Posterior cingulate gyrus (tissue), 11 donors: ENCODE measurements at regions not wholly inside any gene's neighbourhood (a gene's known extent, or its start where the extent isn't known, plus 50 kb on each side); places are given as distances from the start of the nearest gene placed in this dataset.
"Not testable (repeated sequence)": the region's sequence is repeated elsewhere in the genome, so short reads cannot be mapped to it uniquely, and the experiment has no call there.

ENCODE experiments used
- DNase-seq, 10 donors: peaks; one replicate each; pipeline versions ENCODE4 v3.0.0 to v3.0.0-alpha.2; 2020 to 2021; ENCODE audit warnings: mixed read lengths in 3 of 10
- intact Hi-C: fragments of 100-400 bp; cut with DNase I; formaldehyde crosslinking; loops from one replicate; pipeline ENCODE4 v1.15.1; 2023

DNA sequence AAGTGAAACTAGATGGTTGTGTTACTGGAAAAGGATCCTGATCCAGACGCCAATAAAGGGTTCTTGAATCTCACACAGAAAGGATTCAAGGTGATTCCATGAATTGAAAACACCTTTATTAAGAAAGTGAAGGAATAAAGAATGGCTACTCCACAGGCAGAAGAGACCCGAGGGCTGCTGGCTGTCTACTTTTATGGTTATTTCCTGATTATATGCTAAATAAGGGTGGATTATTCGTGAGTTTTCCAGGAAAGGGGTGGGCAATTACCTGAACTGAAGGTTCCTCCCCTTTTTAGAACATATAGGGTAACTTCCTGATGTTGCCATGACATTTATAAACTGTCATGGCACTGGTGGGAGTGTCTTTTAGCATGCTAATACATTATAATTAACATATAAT lies 50.9 kb upstream of the WARS2 start:
- intact Hi-C loops, result no loop called here
- DNase-seq, result no peak

DNA sequence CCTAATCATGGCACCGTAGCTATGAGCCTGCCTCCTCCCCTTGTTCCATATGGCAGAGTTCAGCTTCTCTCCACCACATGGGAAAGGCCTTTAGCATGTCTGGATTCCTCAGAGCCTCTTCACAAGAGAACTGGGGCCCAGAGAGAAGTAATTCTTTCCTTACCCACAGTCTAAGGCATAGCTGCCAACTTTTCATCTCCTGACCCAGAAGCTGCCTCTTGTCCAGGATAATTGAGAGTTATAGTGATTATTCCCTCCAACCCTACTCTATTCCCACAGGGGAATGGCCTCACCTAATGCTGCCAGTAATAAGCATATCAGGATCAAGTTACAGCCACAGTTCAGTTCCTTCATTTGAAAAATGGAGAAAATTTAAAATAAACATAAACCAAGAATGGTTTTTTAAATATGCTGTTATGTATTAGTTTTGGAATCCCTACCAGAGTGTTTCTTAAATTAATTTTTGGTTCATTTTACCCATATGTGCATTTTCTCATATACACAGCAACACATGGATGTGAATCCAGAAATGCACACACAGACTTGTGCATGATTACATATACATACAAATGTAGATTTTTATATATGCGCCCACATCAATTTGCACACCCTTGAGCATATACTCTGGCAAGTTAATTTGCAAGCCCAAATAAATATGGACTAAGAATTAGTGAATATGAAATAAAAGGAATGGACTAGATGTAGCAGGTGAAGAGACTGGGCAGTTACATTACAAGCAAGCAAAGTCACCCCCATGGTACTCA lies 63.9 kb upstream of the WARS2 start:
- intact Hi-C loops, result no loop called here
- DNase-seq, result no peak

DNA sequence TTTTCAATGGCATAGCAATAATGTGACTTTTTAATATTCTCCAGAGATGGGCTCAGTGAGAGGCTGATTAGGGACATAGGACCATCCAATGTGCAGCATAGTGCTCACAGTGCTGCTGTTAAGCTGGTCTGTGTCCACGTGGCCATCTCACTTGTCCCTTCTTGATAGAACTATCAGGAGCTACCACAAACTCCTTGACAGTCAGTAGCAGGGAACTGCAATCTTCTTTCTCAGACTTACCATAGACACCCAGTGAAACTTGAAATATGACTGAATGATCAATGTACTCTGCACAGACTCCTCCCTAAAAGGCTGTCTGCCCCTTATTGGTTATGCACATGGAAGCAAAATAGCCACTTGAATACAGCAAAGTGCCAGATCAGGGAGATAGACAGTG lies 64.5 kb upstream of the WARS2 start:
- no peak for DNase-seq

DNA sequence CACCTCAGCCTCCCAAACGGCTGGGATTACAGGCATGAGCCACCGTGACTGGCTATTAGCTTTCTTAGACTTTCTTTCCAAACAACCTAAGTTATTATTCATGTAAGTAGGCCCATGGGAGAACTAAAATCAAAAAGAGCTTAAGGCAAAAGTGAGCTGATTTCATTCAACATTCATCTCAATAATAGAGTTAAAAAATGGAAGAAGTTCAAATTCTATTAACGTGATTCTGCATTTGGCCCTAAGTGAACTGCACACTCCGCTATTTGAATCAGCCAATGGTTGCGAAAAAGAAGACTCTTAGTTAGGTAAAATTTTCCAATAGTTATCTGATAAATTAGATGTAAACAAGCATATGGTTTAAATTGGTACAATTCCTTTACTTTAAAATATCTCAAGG lies 68.6 kb upstream of the WARS2 start:
- intact Hi-C loops, result no loop called here
- no peak for DNase-seq

More for the DNA sequence above, 64.5 kb upstream of the WARS2 start:
- intact Hi-C loops, result no loop called here

DNA sequence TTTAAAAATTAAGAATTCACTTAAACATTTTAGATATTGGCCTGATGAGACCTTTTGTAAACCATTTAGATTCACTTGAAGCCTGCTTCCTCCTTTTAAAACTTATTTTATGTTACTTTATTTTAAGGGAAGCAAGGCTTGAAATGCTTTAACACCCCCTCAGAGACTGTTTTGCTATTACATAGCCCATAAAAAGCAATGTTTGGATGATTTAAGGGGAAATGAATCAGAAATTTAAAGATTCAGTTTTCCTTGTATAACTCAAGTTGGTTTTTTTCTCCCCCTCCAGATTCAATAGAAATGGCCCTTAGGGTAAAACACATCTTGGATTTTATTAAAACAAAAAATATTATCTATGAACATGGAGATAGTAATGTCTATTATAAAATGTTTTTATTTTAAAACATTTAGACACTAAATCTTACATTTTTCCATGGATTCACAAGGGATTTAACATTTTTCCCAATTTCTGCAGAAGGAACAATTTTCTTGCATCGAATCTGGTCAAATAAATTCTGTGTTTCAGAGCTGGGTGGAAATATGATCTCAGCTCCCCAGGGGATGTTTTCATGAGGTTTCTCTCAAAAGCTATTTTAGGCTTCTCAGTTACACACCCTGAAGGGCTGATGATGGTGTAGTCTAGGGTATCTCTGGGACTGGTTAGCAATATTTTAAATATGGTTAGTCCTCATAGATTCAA lies 69.3 kb upstream of the WARS2 start:
- DNase-seq, result no peak
- intact Hi-C loops, result no loop called here

DNA sequence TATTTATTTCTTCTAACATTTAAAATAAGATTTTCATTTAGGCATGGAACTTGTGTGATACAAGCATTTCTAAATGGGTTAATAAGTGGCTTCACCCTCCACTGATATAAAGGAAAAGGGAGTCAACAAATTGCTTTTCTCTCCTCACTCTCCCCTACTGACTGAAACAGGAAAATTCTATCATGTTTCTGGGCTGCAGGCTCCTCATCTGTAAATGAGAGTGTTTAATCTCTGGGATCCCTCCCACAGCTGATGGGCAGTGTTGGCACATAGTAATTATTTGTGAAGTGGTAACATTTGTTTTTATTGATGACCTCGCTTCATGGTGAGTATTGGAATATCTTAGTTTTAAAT lies 69.8 kb upstream of the WARS2 start:
- no peak for DNase-seq
- intact Hi-C loops, result no loop called here

DNA sequence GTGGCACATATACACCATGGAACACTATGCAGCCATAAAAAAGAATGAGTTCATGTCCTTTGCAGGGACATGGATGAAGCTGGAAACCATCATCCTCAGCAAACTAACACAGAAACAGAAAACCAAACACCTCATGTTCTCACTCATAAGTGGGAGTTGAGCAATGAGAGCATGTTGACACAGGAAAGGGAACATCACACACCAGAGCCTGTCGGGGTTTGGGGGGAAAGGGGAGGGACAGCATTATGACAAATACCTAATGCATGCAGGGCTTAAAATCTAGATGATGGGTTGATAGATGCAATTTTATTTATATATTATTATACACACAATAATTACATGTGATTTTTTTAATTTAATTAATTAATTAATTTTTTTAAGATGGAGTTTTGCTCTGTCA lies 72.8 kb upstream of the WARS2 start:
- intact Hi-C loops, DNase-seq: not testable (repeated sequence)

DNA sequence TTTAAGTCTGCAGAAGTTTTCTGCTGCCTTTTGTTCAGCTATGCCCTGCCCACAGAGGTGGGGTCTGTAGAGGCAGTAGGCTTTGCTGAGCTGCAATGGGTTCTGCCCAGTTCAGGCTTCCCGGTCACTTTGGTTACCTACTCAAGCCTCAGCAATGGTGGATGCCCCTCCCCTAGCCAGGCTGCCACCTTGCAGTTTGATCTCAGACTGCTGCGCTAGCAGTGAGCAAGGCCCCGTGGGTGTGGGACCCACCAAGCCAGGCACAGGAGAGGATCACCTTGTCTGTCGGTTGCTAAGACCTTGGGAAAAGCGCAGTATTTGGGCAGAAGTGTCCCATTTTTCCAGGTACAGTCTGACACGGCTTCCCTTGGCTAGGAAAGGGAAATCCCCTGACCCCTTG lies 74.5 kb upstream of the WARS2 start:
- peak in 1 of 10 donors; percentile 75 for DNase-seq
- intact Hi-C loops, result not testable (repeated sequence)

DNA sequence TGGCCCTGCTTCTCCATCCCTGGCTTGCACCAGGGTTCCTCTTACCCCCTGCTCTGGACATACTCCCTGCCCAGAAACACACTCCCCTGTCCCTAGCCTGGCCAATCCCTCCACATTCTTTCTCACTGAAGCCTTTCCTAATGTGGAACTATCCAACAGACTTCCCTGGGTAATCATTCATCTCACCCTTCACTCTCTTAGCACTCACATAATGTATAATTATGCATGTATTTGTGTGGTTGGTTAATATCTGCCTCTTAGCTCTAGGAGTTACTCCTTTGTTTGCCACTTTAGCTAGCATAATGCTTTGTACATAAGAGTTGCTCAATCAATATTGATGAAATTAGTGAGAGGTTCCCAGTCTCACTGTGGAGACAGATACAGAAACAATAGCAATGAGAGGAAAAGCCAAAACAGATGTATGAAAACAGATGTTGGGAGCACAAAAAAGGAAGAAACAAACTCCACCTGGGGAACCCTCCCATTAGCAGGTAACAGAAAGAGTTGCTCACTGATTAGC lies 76.9 kb upstream of the WARS2 start:
- intact Hi-C loops, result no loop called here
- DNase-seq, result no peak

DNA sequence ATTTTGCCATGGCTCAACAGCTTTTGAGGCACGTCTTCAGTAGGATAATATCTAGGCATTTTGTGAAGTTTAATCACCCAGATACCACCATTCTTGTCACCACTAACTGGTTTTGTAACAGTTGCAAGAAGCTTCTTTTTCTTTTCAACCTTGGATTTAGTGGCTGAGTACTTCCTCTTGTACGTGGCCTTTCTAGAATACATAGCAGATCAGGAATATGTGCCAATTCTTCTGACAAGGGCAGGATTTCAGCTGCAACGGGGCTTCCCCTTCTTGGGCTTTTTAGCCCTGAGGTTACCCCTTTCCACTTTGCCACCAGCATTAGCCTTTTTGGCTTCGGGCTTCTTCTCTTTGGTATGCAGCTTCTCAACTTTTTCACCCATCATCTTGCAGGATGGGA lies 79.3 kb upstream of the WARS2 start:
- intact Hi-C loops, result no loop called here
- DNase-seq, result no peak

DNA sequence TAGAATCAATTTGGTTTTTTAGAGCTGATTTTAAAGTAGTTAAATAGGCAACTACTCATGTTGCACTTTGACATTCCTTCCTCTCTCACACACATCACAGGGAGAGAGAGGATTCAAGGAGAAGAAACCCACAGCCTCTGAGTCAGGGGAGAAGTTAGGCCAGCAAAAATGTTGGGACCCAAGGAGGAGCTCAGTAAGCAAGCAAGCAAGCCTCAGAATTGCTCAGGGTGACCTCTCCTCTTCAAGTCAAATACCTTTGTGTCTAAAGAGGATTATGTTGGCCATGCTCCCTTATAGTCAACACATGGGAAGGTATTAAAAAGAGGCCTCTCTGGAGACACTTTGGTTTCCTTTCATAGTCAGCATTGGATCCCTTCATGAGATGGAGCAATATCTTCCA lies 80.5 kb upstream of the WARS2 start:
- DNase-seq, result no peak
- intact Hi-C loops, result no loop called here

DNA sequence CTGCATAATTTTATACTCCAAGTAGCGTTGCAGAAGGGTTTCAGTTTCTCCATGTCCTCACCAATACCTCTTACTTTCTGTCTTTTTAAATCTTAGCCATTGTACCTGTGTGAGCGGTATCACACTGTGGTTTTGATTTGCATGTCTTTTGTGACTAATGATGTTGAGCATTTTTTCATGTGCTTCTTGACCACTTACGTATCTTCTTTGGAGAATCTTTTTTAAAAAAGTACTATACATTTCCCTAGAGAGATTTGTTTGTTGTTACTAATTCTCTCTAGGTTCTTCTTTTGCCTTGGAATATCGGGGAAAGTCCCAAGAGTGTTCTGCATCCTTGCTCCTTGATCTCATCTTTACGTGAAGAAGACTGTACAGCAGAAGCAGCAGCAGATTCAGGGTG lies 81.8 kb upstream of the WARS2 start:
- intact Hi-C loops, result no loop called here
- DNase-seq, result no peak

DNA sequence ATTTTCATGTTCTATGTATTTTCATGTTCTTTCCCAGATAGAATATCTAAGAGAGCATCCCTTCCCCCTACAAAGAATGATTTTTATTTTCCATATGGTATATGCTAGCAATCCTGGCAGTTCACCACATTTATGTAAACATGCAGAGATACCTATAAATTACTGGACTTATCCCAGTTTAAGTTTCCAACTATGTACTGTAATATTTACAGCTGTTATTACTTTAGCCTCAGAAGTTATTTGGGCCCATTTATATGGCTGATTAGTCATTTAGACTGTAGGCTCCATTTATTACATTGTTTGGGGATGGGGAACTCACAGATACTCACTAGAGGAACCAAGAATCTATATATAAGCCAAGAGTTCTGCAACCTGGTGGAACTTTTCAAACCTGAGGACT lies 84.8 kb upstream of the WARS2 start:
- intact Hi-C loops, result no loop called here
- no peak for DNase-seq

DNA sequence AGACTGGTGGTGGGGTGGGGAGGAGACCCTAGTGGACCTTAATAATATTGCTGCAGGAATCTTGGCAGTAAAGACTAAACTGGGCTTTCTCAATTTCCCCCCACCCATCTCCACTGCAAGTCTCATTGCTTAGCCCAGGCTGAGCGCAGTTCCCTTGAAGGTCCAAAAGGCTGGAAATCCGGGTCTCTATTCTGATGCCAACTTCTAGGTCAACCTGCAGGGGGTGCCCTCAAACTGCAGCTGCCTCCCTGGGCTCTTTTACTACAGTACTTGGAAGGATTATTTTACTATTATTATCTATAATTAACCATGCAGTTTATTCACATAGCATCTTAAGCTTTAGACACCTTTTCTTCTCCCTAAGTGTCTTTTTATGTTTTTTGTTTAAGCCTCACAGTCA lies 85.4 kb upstream of the WARS2 start:
- no peak for DNase-seq
- intact Hi-C loops, result no loop called here

DNA sequence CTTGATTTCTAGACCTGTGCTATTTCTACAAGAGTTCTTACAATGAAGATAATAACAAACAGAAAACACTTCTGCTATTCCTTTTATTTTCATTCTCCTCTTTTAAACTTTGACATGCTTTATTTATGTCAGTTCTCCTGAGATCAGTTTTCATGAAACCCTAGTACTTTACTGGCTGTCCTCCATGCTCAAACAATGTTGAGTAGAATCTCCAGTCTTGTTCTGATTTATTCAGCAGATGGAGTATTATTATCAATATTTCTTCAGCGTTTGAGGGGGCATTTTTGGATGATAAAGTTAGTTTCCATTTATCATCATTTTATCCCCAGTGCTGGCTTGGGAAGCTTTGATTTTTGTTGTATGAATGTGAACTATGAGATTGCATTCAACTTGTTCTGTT lies 85.9 kb upstream of the WARS2 start:
- intact Hi-C loops, result no loop called here
- no peak for DNase-seq

DNA sequence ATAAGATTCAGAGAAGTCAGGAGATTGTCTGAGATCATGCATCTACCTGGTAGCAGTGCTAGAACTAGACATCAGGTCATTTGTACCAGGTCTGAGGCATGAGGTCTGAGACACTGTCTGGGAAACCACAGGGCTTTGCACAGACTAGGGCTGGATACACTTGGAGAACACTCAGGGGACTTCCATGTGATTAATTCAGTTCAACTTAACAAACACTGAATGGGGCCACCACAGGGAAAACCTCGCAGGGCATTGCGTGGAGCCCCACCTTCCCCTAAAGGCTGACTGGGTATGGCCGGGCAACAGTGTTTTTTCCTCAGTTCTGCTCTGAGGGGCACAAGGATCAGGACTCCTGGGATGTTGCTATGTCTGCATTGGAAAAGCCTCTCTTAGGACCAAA lies 86.5 kb upstream of the WARS2 start:
- intact Hi-C loops, result no loop called here
- no peak for DNase-seq

DNA sequence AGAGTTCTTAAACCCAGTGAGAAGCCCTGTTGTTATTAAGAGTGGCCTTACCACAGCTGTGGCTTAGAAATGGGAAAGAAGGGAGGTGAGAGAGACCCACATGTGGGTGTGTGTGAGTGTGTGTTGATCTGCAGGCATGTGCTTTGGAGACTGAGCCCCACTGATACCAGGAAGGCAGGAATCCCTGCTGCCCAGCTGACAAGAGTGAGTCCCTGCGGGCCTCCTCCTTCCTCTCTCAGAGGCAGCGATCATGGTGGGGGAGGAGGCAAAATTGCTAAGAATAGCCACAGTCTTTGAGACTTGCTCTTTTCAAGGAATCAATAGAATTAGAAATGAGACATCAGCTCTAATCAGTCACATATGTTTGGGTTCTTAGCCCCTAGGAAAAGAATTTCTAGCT lies 87.0 kb upstream of the WARS2 start:
- intact Hi-C loops, result no loop called here
- DNase-seq, result no peak

DNA sequence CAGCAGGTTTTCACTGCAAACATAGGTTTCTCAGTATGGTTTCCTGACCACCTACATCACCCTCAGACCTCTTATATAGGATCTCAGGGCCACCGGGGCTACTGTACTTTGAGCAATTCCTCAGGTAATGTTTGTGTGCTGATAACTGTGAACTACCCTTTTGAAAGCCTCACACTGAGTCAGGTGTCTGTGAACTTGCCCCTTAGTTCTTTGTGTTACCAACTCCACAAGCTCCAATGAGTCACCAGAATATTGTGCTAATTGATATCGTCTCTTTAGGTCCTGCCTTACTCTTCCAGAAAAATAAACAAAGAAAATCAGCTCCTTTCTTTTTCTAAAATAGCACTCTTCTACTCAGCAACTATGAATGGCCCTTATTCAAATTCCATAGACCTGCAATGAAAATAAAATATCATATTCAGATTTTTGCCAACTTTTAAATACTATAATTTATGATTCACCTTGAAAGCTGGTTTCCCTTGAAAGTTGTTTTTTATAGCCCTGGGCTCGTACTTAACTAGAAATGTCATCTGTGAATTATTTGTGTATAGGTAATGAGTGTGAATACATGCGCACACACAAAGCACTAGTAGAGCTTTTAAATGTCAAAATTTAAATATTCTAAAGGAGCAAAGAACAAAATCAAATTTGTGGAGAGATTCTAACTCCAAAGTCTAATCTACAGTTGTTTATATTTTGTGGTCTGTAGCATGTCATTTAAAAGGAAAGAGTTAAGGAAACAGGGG lies 88.1 kb upstream of the WARS2 start:
- DNase-seq, result no peak
- intact Hi-C loops, result no loop called here

DNA sequence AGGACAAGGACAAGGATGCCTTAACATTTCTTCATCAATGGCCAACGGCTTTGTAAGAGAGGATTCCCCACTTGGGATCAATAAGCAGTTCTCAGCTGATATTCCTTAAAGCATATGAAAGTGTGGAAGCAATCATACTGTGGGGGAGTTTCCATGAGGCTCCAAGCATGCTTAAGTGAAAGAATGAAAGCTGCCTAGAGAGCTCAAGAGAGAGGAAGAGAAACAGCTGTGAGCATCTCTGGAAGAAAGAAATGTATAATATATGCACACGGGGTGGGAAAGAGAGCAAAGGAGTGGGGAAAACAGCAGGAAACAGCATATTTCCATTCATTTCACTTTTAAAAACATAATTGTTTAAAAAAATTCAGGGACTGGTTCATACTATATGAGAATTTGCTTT lies 94.7 kb upstream of the WARS2 start:
- DNase-seq, result no peak
- intact Hi-C loops, result no loop called here

DNA sequence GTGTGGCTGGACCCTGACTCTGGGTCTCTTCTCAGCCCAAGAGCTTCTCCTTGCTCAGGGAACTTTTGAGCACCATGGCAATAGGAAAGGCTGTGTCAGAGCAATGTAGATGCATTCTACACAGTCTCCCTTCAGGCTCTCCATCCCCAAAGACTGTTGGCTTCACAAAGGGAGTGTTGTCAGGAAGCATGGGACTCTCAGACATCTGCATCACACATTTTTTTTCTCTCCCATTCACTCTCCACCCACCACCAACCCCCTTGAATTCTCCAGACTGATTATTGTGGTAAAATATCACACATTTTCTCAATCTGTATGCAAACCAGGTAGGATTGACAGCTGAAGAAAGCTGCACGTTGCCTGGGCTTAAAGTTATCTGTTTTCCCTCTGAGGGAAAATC lies 105.4 kb upstream of the WARS2 start:
- intact Hi-C loops, result no loop called here
- no peak for DNase-seq

DNA sequence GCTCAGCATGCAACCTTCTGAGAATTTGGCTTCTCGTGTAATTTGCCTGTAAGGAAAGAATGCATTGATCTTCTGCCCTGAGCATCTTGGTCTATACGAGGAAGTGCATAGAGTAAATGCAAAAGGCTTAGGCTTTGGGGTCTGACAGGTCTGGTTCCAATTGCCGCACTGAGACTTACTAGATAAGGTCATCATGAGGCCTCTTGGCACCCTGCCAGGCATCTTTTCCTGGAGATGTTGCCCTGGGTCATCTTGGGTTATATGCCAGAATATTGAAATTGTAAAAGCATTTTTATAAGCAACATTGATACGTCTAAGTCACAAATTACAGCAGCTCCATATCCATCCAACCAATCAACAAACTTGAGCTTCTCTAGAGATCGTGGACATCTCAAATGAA lies 108.8 kb upstream of the WARS2 start:
- DNase-seq, result no peak
- intact Hi-C loops, result no loop called here

DNA sequence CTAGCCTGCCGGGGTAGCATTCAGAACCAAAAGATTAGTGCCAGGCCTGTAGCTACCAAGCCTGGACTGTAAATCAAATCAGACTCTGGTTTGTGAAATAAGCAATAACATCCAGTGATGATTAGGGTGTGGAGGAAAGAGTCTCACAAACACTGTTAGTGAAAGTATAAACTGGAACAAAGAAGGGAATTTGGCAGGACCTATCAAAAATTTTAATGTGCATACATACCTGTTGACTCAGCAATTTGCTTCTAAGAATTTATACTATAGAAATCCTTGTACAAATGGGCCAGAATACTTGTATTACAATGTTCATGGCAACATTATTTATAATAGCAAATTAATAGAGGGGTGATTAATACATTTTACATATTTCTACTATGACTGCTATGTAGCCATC lies 109.8 kb upstream of the WARS2 start:
- DNase-seq, result no peak
- intact Hi-C loops, result no loop called here
